ENCODE measurements at regions not wholly inside any gene's neighbourhood (a gene's known extent, or its start where the extent isn't known, plus 50 kb on each side); places are given as distances from the start of the nearest gene placed in this dataset.

GRCh38 chr5:157933005-157933404 is 74.1 kb upstream of the CLINT1 start:
- Histone ChIP-seq H3K27me3 (ENCODE audit: control insufficient read depth, insufficient read depth, low read length) (no peaks in the 10 kb centered on the region), H3K36me3 (replicated peaks; ENCODE audit: control insufficient read depth, insufficient read depth, low read length) (no peaks in the 10 kb centered on the region), H3K4me3 (ENCODE audit: insufficient read depth, low read depth, low read length) (no peak overlapping the region)
- no peak for DNase-seq

- no peak overlapping the region for H3K4me3 ChIP-seq (ENCODE audit: insufficient read depth, low read depth, low read length)
- no peak for DNase-seq
- H3K27me3 ChIP-seq (ENCODE audit: control insufficient read depth, insufficient read depth, low read length), result no peaks in the 10 kb centered on the region
- no peaks in the 10 kb centered on the region for H3K36me3 ChIP-seq (replicated peaks; ENCODE audit: control insufficient read depth, insufficient read depth, low read length)
These were observed 71.8 kb upstream of the CLINT1 start for GRCh38 chr5:157930710-157931109.

DNA sequence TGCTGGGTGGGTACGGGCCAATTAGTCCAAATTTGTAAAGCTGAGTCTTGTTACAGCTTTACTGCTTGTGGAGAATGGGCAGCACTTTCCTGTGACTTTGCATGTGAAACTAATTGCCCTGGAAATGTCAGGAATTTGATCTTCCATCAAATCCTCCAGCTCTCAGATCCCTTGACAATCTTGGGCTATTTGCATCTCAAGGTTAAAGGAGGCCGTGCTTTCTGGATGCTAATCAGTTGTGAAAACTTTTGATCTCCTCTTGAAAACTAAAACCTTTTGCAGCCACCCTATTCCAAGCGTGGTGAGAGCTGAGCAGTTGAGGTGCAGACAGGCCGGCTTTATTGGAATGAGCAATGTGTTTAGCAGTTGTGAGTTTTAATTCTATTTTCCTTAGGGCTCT is 68.0 kb upstream of the CLINT1 start:
- DNase-seq, result peak; percentile 49

DNA sequence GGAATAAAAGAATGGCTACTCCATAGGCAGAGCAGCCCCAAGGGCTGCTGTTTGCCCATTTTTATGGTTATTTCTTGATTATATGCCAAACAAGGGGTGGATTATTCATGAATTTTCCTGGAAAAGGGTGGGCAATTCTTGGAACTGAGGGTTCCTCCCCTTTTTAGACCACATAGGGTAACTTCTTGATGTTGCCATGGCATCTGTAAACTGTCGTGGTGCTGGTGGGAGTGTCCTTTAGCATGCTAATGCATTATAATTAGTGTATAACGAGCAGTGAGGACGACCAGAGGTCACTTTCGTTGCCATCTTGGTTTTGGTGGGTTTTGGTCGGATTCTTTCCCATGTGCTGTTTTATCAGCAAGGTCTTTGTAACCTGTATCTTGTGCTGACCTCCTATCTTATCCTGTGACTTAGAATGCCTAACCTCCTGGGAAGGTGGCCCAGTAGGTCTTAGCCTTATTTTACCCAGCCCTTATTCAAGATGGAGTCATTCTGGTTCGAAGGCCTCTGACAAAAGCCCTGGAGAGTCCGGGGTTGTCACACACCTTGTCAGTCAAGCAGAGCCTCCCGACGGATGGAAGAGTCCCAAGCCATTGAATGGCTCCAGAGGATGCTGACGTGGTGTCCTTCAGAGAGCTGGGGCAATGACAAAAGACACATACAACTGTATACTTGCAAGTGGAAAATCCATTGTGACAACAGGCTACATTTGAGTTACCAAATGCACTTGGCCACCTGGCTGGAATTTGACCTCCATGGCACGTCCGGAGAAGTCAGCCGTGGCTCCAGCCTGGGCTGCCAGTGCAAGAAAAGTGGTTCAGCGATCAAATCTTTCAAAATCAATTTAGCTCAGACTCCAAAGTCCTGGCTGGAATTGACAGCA is 67.1 kb upstream of the CLINT1 start:
- Histone ChIP-seq H3K27me3 (ENCODE audit: control insufficient read depth, insufficient read depth, low read length) (no peaks in the 10 kb centered on the region), H3K4me3 (ENCODE audit: insufficient read depth, low read depth, low read length) (no peak overlapping the region), H3K36me3 (replicated peaks; ENCODE audit: control insufficient read depth, insufficient read depth, low read length) (no peaks in the 10 kb centered on the region)
- DNase-seq, result no peak

More for the DNA sequence above, 68.0 kb upstream of the CLINT1 start:
- Histone ChIP-seq H3K4me3 (ENCODE audit: insufficient read depth, low read depth, low read length) (no peak overlapping the region), H3K27me3 (ENCODE audit: control insufficient read depth, insufficient read depth, low read length) (no peaks in the 10 kb centered on the region), H3K36me3 (replicated peaks; ENCODE audit: control insufficient read depth, insufficient read depth, low read length) (no peaks in the 10 kb centered on the region)

- no peak for DNase-seq
- no peaks in the 10 kb centered on the region for H3K36me3 ChIP-seq (replicated peaks; ENCODE audit: control insufficient read depth, insufficient read depth, low read length)
- H3K27me3 ChIP-seq (ENCODE audit: control insufficient read depth, insufficient read depth, low read length), result no peaks in the 10 kb centered on the region
- no peak overlapping the region for H3K4me3 ChIP-seq (ENCODE audit: insufficient read depth, low read depth, low read length)
These were observed 66.2 kb upstream of the CLINT1 start for GRCh38 chr5:157924931-157925729.

DNA sequence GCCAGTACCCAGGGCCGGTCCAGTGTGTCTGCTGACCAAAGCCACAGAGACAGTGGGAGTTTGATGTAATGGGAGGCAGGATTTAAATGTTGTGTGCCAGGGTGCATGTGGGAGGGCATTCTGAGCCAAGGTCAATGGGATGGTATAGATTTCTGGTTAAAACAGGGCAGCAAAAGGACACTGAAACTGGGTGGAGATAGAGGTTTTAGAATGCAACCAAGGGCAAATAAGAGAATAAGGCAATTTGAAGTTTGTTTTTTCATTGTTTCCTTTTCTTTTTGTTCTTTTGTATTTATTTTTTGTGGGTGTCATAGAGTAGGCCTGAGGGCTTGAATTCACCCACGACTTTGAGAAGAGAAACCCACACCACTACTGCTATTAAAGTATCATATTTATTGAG is 65.5 kb upstream of the CLINT1 start:
- Histone ChIP-seq H3K36me3 (replicated peaks; ENCODE audit: control insufficient read depth, insufficient read depth, low read length) (no peaks in the 10 kb centered on the region), H3K4me3 (ENCODE audit: insufficient read depth, low read depth, low read length) (no peak overlapping the region), H3K27me3 (ENCODE audit: control insufficient read depth, insufficient read depth, low read length) (no peaks in the 10 kb centered on the region)
- DNase-seq, result no peak

GRCh38 chr5:157923765-157924164 is 64.8 kb upstream of the CLINT1 start:
- H3K36me3 ChIP-seq (replicated peaks; ENCODE audit: control insufficient read depth, insufficient read depth, low read length), result no peaks in the 10 kb centered on the region
- no peaks in the 10 kb centered on the region for H3K27me3 ChIP-seq (ENCODE audit: control insufficient read depth, insufficient read depth, low read length)
- H3K4me3 ChIP-seq (ENCODE audit: insufficient read depth, low read depth, low read length), result no peak overlapping the region
- DNase-seq, result no peak

- Histone ChIP-seq H3K4me3 (ENCODE audit: insufficient read depth, low read depth, low read length) (no peak overlapping the region), H3K36me3 (replicated peaks; ENCODE audit: control insufficient read depth, insufficient read depth, low read length) (no peaks in the 10 kb centered on the region), H3K27me3 (ENCODE audit: control insufficient read depth, insufficient read depth, low read length) (no peaks in the 10 kb centered on the region)
- DNase-seq, result no peak
These were observed 63.1 kb upstream of the CLINT1 start for GRCh38 chr5:157922026-157922425.

GRCh38 chr5:157920828-157921170 is 61.9 kb upstream of the CLINT1 start:
- no peak for DNase-seq
- Histone ChIP-seq H3K27me3 (ENCODE audit: control insufficient read depth, insufficient read depth, low read length) (no peaks in the 10 kb centered on the region), H3K4me3 (ENCODE audit: insufficient read depth, low read depth, low read length) (no peak overlapping the region), H3K36me3 (replicated peaks; ENCODE audit: control insufficient read depth, insufficient read depth, low read length) (no peaks in the 10 kb centered on the region)

GRCh38 chr5:157918811-157919742 is 60.1 kb upstream of the CLINT1 start:
- H3K36me3 ChIP-seq (replicated peaks; ENCODE audit: control insufficient read depth, insufficient read depth, low read length), result no peaks in the 10 kb centered on the region
- no peak overlapping the region for H3K4me3 ChIP-seq (ENCODE audit: insufficient read depth, low read depth, low read length)
- no peaks in the 10 kb centered on the region for H3K27me3 ChIP-seq (ENCODE audit: control insufficient read depth, insufficient read depth, low read length)
- DNase-seq, result no peak

DNA sequence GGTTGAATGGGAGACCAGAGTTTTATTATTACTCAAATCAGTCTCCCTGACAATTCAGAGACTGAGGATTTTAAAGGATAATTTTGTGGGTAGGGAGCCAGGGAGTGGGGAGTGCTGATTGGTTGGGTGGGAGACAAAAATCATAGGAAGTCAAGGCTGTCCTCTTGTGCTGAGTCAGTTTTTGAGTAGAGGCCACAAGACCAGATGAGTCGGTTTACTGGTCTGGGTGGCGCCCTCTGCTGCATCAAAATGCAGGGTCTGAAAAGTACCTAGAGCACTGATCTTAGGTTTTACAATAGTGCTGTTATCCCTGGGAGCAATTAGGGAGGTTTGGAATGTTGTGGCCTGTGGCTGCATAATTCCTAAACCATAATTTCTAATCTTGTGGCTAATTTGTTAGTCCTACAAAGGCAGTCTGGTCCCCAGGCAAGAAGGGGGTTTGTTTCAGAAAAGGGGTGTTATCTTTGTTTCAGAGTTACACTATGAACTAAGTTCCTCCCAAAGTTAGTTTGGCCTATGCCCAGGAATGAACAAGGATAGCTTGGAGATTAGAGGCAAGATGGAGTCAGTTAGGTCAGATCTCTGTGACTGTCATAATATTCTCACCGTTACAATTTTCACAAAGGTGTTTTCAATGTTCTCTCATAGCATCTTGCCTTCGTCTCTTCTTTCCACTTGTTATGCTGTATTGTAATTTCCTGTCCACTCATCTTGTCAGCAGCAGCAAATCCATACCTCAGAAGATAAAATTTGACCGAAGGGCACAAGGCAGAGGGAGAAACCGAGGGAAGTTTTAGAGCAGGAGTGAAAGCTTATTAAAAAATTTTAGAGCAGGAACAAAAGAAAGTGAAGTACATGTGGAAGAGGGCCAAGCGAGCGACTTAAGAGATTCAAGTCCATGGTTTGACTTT is 59.2 kb upstream of the CLINT1 start:
- no peaks in the 10 kb centered on the region for H3K36me3 ChIP-seq (replicated peaks; ENCODE audit: control insufficient read depth, insufficient read depth, low read length)
- no peak overlapping the region for H3K4me3 ChIP-seq (ENCODE audit: insufficient read depth, low read depth, low read length)
- H3K27me3 ChIP-seq (ENCODE audit: control insufficient read depth, insufficient read depth, low read length), result no peaks in the 10 kb centered on the region
- DNase-seq, result peak; percentile 35

DNA sequence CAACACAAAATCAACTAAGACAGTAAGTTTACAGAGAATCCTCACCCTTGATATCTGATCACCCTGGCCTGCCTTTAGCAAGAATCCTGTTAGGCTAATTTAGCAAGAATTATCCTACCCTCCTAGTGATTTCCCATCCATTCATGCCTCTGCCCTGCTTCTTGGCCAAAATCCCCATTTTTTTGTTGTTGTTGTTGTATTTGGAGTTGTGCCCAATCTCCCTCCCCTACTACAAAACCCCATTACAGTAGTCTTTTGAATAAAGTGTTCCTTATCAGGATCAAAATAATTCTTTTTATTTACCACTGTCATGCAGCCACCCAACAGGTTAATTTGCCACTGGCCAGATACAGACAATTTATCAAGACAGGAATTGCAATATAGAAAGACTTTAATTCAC is 58.5 kb upstream of the CLINT1 start:
- H3K36me3 ChIP-seq (replicated peaks; ENCODE audit: control insufficient read depth, insufficient read depth, low read length), result no peaks in the 10 kb centered on the region
- no peak for DNase-seq
- no peaks in the 10 kb centered on the region for H3K27me3 ChIP-seq (ENCODE audit: control insufficient read depth, insufficient read depth, low read length)
- H3K4me3 ChIP-seq (ENCODE audit: insufficient read depth, low read depth, low read length), result no peak overlapping the region

GRCh38 chr5:157915638-157916037 is 56.7 kb upstream of the CLINT1 start:
- Histone ChIP-seq H3K36me3 (replicated peaks; ENCODE audit: control insufficient read depth, insufficient read depth, low read length) (no peaks in the 10 kb centered on the region), H3K27me3 (ENCODE audit: control insufficient read depth, insufficient read depth, low read length) (no peaks in the 10 kb centered on the region), H3K4me3 (ENCODE audit: insufficient read depth, low read depth, low read length) (no peak overlapping the region)
- DNase-seq, result no peak
